ENCODE measurements at regions not wholly inside any gene's neighbourhood (a gene's known extent, or its start where the extent isn't known, plus 50 kb on each side); places are given as distances from the start of the nearest gene placed in this dataset.

DNA sequence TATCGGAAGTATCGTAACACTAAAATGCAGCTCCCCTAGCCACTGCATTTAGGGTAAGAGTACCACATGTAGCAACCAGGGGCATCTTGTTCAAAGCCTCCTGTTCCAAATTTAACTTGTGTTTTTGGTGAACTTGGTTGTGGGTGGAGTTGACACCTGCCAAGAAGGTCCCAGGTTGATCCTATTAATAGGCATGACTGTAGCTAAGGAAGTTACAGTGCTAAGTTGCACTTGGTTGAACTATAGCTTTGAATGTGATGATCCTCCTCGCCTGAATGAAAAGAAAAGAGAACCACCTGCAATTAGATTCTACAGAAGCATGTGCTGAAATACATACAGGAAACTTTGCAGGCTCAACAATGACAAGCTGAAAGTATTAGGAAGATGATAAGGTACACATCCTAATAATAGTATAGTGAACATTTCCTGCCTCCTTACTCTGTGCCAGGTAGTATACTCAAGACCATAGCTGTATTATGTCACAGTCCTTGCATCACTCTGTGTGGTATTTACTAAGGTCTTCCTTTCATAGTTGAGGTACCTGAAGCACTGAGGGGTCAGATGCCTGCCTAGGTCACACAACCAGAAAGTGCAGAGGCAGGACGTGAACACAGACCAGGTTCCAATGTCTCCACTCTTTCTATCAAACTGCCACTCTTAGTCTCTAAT lies 64.5 kb upstream of the PIP5K1B start:
- intact Hi-C loops (cut with DNase I) = no loop called here
- 86 to 88% methylated on average over 4 of the region's 4 CpGs for WGBS, 2 donors
- H3K27me3 ChIP-seq = no peaks in the 10 kb centered on the region
- H3K4me1 ChIP-seq = no peaks in the 10 kb centered on the region
- no peak overlapping the region for H3K27ac ChIP-seq
- H3K4me3 ChIP-seq = no peak overlapping the region
- H3K36me3 ChIP-seq (replicated peaks in 1 of 2; ENCODE audit: insufficient read depth in 1 of 2, low read depth in 2 of 2) = no peaks in the 10 kb centered on the region
- TF ChIP-seq POLR2A (IDR thresholded peaks at IDR 0.05) = no peak
- TF ChIP-seq, protein P1, sequence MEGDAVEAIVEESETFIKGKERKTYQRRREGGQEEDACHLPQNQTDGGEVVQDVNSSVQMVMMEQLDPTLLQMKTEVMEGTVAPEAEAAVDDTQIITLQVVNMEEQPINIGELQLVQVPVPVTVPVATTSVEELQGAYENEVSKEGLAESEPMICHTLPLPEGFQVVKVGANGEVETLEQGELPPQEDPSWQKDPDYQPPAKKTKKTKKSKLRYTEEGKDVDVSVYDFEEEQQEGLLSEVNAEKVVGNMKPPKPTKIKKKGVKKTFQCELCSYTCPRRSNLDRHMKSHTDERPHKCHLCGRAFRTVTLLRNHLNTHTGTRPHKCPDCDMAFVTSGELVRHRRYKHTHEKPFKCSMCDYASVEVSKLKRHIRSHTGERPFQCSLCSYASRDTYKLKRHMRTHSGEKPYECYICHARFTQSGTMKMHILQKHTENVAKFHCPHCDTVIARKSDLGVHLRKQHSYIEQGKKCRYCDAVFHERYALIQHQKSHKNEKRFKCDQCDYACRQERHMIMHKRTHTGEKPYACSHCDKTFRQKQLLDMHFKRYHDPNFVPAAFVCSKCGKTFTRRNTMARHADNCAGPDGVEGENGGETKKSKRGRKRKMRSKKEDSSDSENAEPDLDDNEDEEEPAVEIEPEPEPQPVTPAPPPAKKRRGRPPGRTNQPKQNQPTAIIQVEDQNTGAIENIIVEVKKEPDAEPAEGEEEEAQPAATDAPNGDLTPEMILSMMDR (IDR thresholded peaks at IDR 0.05) = no peak
- no peak for DNase-seq
- no peak for ATAC-seq
- no peaks in the 10 kb centered on the region for H3K9me3 ChIP-seq

DNA sequence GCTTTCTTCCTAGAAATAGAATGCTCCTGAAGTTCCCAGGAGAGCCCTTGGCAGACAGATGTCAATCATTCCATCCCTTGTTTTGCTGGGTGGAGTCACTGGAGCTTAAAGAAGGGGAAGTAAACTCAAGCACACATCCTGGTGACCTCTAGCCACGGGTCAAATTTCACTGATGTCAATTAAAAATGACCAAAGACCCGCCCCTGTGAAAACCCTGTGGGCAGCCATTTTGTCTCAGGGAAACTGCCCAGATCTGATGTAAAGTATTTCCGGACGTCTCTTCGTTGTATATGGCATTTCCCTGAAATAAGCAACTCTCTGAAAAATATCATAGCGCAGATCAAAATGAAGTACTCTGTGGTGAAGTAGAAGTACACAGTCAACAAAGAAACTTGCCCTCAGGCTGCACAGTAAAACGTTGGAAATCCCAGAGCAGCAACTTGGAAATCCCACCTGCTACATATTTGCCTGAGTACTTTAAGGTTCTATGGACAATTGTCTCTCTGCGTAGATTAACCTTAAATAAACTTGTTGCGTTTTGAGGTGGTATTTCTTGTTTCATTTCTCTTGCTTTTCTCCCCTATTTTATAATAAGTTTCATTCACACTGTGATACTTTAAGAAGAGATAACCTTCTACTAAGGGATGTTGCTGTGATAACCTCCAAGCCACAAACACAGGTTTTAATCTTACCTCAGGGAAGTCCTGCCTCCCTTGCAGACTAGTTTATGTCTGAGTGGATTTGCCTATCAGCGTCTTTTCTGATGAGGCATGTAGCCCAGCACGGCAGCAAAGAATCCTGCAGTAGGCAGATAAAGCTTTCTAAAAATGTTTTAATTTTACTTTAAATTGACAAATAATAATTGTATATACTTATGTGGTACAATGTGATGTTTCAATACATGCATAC lies 60.9 kb upstream of the PIP5K1B start:
- no peaks in the 10 kb centered on the region for H3K36me3 ChIP-seq (replicated peaks in 1 of 2; ENCODE audit: insufficient read depth in 1 of 2, low read depth in 2 of 2)
- H3K27me3 ChIP-seq = no peaks in the 10 kb centered on the region
- DNase-seq (no peak), ATAC-seq (no peak)
- no peak for TF ChIP-seq POLR2A (IDR thresholded peaks at IDR 0.05)
- TF ChIP-seq, protein P1 (IDR thresholded peaks at IDR 0.05) = no peak
- H3K4me3 ChIP-seq = no peak overlapping the region
- intact Hi-C loops (cut with DNase I) = no loop called here
- no peak overlapping the region for H3K27ac ChIP-seq
- WGBS, 2 donors = 65 to 67% methylated on average over 11 of the region's 11 CpGs
- H3K4me1 ChIP-seq = no peaks in the 10 kb centered on the region
- H3K9me3 ChIP-seq = no peaks in the 10 kb centered on the region

DNA sequence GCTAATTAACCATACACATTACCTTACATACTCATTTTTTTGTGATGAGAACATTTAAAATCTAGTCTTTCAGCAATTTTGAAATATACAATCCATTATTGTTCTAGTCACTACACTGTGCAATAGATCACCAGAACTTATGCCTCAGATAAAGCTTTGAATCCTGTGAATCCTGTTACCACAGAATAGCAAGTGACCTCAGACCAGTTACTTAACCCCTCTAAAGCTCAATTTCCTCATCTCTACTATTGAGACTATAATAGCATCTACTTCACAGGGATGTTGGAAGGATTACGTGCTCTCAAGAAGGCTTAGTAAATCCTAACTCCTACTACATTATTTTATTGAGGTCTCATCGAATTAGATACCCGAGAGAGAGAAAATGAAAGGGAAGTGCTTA lies 60.2 kb upstream of the PIP5K1B start:
- no peaks in the 10 kb centered on the region for H3K4me1 ChIP-seq
- 77 to 84% methylated on average over 3 of the region's 3 CpGs for WGBS, 2 donors
- H3K27ac ChIP-seq = no peak overlapping the region
- no peak for ATAC-seq
- no peaks in the 10 kb centered on the region for H3K27me3 ChIP-seq
- TF ChIP-seq, protein P1 (IDR thresholded peaks at IDR 0.05) = no peak
- TF ChIP-seq POLR2A (IDR thresholded peaks at IDR 0.05) = no peak
- H3K4me3 ChIP-seq = no peak overlapping the region
- DNase-seq = no peak
- intact Hi-C loops (cut with DNase I) = no loop called here
- H3K9me3 ChIP-seq = no peaks in the 10 kb centered on the region
- no peaks in the 10 kb centered on the region for H3K36me3 ChIP-seq (replicated peaks in 1 of 2; ENCODE audit: insufficient read depth in 1 of 2, low read depth in 2 of 2)

DNA sequence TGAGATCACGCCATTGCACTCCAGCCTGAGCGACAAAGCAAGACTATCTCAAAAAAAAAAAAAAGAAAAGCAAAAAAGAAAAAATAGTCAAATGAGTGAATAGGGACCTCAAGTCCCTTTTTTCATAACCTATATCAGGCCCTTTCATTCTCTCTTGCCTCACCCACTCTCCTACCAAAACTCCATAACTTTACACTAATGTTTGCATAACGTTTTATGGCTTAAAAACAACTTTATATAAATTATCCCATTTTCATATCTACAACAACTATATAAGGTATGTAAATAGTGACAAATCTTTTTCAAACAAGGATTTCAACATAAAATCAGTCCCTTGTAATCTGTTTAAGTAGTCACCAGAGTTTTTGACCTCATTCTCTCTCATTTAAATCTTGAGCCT lies 56.9 kb upstream of the PIP5K1B start:
- intact Hi-C loops (cut with DNase I) = no loop called here
- no peak overlapping the region for H3K27ac ChIP-seq
- no peaks in the 10 kb centered on the region for H3K4me1 ChIP-seq
- no peaks in the 10 kb centered on the region for H3K36me3 ChIP-seq (replicated peaks in 1 of 2; ENCODE audit: insufficient read depth in 1 of 2, low read depth in 2 of 2)
- DNase-seq (no peak), ATAC-seq (no peak)
- H3K27me3 ChIP-seq = no peaks in the 10 kb centered on the region
- H3K9me3 ChIP-seq = no peaks in the 10 kb centered on the region
- no peak for TF ChIP-seq POLR2A (IDR thresholded peaks at IDR 0.05)
- TF ChIP-seq, protein P1 (IDR thresholded peaks at IDR 0.05) = no peak
- H3K4me3 ChIP-seq = no peak overlapping the region
- WGBS, 2 donors = 84 to 88% methylated on average over 3 of the region's 3 CpGs

All from body of pancreas (tissue), 4 donors.